Glutamatergic neuron (in vitro differentiated cells): ENCODE measurements at regions not wholly inside any gene's neighbourhood (a gene's known extent, or its start where the extent isn't known, plus 50 kb on each side); places are given as distances from the start of the nearest gene placed in this dataset.

Source experiments
- DNase-seq: peaks from one replicate; pipeline ENCODE4 v3.0.0; 2022
- H3K27ac Mint-ChIP-seq: one replicate; pipeline ENCODE4 v1.8.0; 2020; ENCODE audit warnings: mild to moderate bottlenecking, mixed read lengths, inconsistent platforms; ENCODE audit not compliant: unreplicated experiment
- H3K27me3 Mint-ChIP-seq: one replicate; pipeline ENCODE4 v1.8.0; 2020; ENCODE audit warnings: mild to moderate bottlenecking, moderate library complexity, mixed read lengths, inconsistent platforms; ENCODE audit not compliant: unreplicated experiment
- H3K36me3 Mint-ChIP-seq: one replicate; pipeline ENCODE4 v1.8.0; 2020; ENCODE audit warnings: mild to moderate bottlenecking, mixed read lengths, inconsistent platforms; ENCODE audit not compliant: unreplicated experiment
- H3K4me1 Mint-ChIP-seq: one replicate; pipeline ENCODE4 v1.8.0; 2020; ENCODE audit warnings: mild to moderate bottlenecking, low read depth, mixed read lengths, inconsistent platforms; ENCODE audit not compliant: unreplicated experiment
- H3K4me3 Mint-ChIP-seq: one replicate; pipeline ENCODE4 v1.8.0; 2020; ENCODE audit warnings: mild to moderate bottlenecking, mixed read lengths, inconsistent platforms; ENCODE audit not compliant: unreplicated experiment
- H3K9me3 Mint-ChIP-seq: one replicate; pipeline ENCODE4 v1.8.0; 2020; ENCODE audit warnings: mild to moderate bottlenecking, moderate library complexity, mixed read lengths, inconsistent platforms; ENCODE audit not compliant: unreplicated experiment
- CTCF ChIP-seq: fragments of 200-600 bp; sonication (generic); IDR thresholded peaks from one replicate; pipeline ENCODE4 v1.5.0; 2021; ENCODE audit not compliant: partially characterized antibody, unreplicated experiment

DNA sequence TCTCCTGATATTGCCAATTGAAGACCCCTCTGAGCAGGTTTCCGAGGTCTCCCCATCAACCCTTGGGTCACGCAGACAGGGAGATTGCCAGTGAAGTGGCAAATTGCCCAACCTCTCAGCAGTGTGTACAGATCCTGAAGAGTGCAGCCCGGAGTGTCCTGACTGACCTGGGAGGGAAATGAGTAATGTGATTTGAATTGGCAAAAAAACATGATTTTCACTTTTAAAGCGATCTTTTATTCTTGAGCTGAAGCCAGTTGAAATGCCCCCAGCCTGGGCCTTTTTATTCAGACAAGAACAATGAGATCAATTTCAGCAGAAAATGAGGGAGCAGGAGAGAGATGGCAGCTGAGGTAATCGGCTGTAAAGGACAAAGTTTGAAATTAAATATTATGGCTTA, 401.8 kb downstream of the RAPGEF2 start:
- Mint-ChIP-seq H3K9me3 (no peaks in the 10 kb centered on the region), H3K36me3 (no peaks in the 10 kb centered on the region), H3K27me3 (no peaks in the 10 kb centered on the region), H3K4me1 (peaks cover 17% of the 10 kb centered on the region), H3K4me3 (no peak overlapping the region), H3K27ac (no peak overlapping the region)
- no peak for DNase-seq
- no peak for TF ChIP-seq CTCF

DNA sequence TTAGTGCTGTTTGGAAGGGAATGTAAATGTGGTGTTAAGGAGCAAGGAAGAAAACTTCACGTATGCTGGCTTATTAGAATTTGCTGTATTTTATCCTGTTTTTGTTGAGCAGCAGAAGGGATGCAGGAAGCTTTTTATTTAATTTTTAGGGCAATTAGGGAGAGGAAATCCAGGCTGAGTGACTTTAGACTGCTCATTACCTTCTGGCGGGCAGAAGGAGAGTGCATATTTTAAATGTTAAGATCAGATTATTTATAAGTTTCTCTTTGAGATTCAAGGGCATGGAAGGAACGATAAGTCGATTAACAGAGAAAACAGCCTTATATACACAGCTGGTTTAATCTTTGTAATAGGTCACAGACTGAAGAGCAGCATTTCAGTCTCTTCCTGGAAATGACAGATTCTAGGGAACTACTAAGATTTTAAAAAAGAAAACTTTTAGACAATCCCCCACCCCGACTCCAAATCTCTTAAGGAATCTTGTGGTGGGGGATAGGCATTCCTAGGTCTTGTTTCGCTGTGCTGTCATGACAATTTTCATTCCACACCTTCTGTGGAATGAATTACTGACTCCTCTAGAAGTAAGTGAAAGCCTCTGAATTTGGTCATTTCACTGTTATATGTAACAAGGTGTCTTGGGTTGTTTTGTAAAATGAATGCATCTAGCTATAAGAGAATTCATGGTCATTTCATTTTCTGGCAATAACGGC, 402.5 kb downstream of the RAPGEF2 start:
- Mint-ChIP-seq H3K4me3 (no peak overlapping the region), H3K27ac (peak overlapping the region; percentile 2)
- DNase-seq = no peak

DNA sequence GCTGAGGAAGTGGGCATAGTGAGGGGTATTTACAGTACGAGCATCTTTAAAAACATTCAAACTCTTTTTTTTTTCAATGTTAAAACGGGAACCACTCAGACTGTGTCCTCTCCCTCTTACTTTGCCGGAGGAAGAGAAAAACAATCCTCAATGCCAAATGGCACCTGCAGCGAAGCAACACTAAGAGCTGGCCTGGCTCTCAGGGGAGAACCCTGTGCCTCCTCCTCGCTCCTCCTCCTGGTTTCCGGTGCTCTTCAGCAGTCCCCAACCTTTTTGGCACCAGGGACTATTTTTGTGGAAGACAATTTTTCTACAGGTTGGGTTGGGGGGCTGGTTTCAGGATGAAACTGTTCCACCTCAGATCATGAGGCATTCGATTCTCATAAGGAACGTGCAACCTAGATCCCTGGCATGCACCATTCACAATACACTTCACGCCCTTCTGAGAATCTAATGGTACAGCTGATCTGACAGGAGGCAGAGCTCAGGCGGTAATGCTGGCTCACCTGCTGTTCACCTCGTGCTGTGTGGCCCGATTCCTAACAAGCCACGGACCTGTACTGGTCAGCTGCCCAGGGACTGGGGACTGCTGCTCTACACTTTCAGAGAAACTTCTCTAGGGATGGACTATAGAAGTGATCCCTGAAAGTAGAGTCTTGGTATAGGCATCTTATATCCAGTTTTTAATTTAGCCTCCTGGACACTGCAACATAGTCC, 404.1 kb downstream of the RAPGEF2 start:
- H3K4me1 Mint-ChIP-seq = peaks cover 17% of the 10 kb centered on the region
- H3K27ac Mint-ChIP-seq = no peak overlapping the region

More for the DNA sequence above, 402.5 kb downstream of the RAPGEF2 start:
- Mint-ChIP-seq H3K36me3 (no peaks in the 10 kb centered on the region), H3K4me1 (peaks cover 17% of the 10 kb centered on the region), H3K9me3 (no peaks in the 10 kb centered on the region), H3K27me3 (no peaks in the 10 kb centered on the region)
- TF ChIP-seq CTCF = no peak

DNA sequence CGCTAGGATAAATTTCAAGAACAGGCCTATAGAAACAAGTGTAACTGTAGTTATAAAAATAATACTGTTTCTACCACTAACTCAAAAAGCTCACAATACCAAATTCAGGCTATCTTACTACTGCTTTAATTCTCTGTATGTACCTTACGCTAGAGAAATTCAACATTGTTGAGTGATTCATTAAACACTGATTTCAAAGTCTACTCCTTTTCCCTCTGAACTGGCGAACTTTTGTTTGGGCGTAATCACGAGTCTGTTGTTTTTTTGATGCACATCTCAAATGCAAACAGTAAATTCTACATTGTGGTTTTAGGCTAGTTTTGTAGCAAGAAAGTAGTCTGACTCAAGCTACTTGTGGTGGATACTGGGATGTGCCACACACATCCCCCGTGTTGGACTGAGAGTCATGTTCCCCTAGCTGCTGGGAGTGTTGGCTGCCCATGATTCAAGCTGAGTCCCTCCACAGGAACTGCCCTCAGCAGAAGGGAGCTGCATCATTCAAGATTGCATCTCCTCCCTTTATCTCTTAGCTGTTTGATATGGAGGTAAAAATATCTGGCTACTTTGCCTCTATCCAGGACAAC, 406.1 kb downstream of the RAPGEF2 start:
- Mint-ChIP-seq H3K36me3 (no peaks in the 10 kb centered on the region), H3K4me3 (no peak overlapping the region), H3K4me1 (peaks cover 11% of the 10 kb centered on the region), H3K27ac (no peak overlapping the region), H3K27me3 (no peaks in the 10 kb centered on the region), H3K9me3 (no peaks in the 10 kb centered on the region)
- no peak for TF ChIP-seq CTCF
- DNase-seq = no peak

More for the DNA sequence above, 404.1 kb downstream of the RAPGEF2 start:
- Mint-ChIP-seq H3K9me3 (no peaks in the 10 kb centered on the region), H3K36me3 (no peaks in the 10 kb centered on the region), H3K27me3 (no peaks in the 10 kb centered on the region), H3K4me3 (no peak overlapping the region)
- TF ChIP-seq CTCF = no peak
- no peak for DNase-seq

- Mint-ChIP-seq H3K27ac (no peak overlapping the region), H3K4me3 (no peak overlapping the region), H3K4me1 (no peaks in the 10 kb centered on the region), H3K9me3 (no peaks in the 10 kb centered on the region), H3K27me3 (no peaks in the 10 kb centered on the region), H3K36me3 (no peaks in the 10 kb centered on the region)
- no peak for DNase-seq
- TF ChIP-seq CTCF = no peak
These were observed 409.5 kb downstream of the RAPGEF2 start for GRCh38 chr4:159512348-159512747.
